Choroid plexus epithelial cell (primary cell): ENCODE measurements at regions not wholly inside any gene's neighbourhood (a gene's known extent, or its start where the extent isn't known, plus 50 kb on each side); places are given as distances from the start of the nearest gene placed in this dataset.

Experiments used
- DNase-seq: peaks from one replicate; pipeline ENCODE4 v3.0.0-alpha.2; 2010; ENCODE audit warnings: low read depth
- H3K4me3 ChIP-seq: 2 replicates; pipeline ENCODE4 v1.5.1; 2011; ENCODE audit warnings: low read depth, mild to moderate bottlenecking, control low read depth, low read length, moderate library complexity
- TF ChIP-seq, protein P1 (sequence below): conservative IDR thresholded peaks from 2 replicates; pipeline ENCODE4 v1.5.1; 2011; ENCODE audit warnings: low read depth, mild to moderate bottlenecking, control low read depth, inconsistent platforms, low read length, moderate library complexity

DNA sequence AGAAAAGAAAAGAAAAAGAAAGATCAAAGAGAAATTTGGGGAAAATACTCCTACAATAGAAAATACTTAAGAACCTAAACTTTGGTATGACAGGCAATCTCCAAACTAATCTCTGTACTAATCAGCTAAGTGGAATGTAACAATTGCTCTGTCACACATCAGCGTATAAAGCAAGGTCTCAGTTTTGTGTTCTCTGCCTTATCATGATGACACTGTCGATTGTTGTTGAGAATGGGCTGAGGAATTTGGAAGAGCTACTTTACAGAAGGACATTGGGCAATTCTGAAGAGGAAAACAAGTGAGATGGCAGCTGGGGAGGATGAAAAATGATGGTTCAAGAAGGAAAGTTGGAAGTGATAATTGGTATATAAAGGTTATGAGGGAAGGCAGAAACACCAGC is 486.0 kb upstream of the HTR2C start:
- DNase-seq = no peak
- no peak overlapping the region for H3K4me3 ChIP-seq
- TF ChIP-seq, protein P1, sequence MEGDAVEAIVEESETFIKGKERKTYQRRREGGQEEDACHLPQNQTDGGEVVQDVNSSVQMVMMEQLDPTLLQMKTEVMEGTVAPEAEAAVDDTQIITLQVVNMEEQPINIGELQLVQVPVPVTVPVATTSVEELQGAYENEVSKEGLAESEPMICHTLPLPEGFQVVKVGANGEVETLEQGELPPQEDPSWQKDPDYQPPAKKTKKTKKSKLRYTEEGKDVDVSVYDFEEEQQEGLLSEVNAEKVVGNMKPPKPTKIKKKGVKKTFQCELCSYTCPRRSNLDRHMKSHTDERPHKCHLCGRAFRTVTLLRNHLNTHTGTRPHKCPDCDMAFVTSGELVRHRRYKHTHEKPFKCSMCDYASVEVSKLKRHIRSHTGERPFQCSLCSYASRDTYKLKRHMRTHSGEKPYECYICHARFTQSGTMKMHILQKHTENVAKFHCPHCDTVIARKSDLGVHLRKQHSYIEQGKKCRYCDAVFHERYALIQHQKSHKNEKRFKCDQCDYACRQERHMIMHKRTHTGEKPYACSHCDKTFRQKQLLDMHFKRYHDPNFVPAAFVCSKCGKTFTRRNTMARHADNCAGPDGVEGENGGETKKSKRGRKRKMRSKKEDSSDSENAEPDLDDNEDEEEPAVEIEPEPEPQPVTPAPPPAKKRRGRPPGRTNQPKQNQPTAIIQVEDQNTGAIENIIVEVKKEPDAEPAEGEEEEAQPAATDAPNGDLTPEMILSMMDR = no peak

DNA sequence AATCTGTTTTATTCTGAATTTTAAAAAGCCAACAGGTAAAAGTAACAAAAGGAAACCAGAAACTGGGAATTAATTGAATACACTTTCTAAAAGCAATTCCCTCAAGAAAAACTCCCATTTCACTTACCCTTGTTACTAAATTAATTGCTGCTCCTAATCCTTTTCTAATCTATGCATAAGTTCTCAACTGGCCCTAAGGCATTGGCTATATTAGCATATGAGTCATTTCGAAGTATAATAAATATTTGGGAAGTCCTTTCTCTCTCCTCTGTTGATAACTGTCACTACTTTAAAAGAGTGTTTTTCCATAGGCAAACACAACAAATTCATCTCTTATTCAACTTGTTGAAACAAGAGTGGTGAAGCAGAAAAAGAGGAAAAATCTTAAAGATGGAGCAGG is 486.5 kb upstream of the HTR2C start:
- no peak for DNase-seq
- no peak overlapping the region for H3K4me3 ChIP-seq
- TF ChIP-seq, protein P1 = no peak

DNA sequence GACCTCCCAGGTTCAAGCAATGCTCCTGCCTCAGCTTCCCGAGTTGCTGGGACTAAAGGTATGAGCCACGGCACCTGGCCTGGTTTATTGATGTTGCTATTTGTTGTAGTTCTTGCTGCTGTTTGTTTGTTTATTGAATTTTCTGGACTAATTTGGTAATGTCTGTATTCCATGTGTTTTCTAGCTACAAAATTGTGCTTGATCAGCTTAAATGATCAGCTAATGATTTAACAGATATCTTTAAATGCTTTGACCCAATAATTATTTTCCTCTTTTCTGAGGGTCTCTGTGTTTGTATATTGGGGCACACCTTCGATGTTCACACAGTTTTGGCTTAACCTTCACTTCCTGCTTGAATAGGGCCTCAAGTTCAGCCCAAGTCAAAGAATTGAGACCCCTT is 488.1 kb upstream of the HTR2C start:
- TF ChIP-seq, protein P1 = no peak
- no peak for DNase-seq
- H3K4me3 ChIP-seq = no peak overlapping the region

DNA sequence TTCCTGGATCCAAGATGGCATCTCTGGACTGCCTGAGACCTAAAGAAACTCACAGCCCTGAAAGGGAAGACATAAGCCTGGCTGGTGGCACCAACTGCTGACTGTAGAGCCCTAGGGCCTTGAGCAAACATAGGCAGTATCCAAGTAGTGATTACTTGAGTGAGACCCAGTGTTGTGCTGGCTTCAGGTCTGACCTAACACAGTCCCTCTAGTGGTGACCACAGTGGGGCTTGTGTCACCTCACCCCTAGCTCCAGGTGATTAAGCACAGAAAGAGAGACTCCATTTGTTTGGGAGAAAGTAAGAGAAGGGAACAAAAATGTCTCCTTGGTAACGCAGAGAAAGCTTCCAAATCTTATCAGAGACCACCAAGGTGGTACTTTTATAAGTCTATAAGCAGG is 496.3 kb upstream of the HTR2C start:
- no peak overlapping the region for H3K4me3 ChIP-seq
- no peak for DNase-seq
- TF ChIP-seq, protein P1 = no peak

DNA sequence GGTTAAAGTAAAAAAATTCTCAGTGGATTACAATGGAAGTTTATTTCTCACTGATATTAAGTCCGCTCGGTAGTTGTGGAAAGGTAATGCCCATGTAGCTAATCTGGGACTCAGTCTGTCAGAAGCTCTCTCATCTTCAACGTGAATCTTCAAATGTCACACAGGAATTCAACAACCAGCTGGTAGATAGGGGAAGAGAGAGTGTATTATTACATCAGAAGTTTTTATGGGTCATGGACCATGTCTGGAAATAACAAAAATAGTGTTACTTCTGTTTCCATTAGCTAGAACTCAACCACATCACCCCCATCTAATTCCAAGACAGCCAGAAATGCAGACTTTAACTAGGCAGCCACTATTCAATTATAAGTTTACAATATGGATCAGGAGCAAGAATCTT is 506.1 kb upstream of the HTR2C start:
- TF ChIP-seq, protein P1 = no peak
- H3K4me3 ChIP-seq = no peak overlapping the region
- no peak for DNase-seq

DNA sequence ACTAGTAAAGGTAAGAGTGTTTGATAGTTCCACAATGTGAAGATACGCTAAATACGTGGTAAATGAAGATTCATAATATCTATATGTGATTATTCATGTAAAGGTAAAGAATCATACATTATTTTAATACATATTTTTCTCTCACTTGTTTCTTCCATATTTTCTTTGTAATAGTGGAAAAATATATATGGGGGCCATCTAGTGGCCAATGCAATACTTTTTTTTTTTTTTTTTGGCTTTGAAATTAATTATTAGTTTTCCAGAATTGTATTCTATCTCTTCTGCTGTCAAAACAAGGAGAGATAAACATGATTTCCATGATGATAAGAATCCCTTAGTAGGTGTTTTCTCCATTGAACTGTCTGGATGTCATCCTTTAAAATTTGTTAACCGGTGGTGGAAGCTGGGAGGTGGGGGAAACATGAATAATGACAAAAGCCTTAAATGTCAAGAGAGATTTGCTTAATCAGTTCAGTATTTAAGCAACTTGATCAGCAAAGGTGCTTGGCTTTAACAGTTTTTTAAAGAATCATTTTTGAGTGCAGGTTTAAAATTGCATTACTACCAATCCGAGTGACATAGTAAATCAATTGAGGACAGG is 508.7 kb upstream of the HTR2C start:
- no peak overlapping the region for H3K4me3 ChIP-seq
- DNase-seq = peak; percentile 0
- TF ChIP-seq, protein P1 = no peak

DNA sequence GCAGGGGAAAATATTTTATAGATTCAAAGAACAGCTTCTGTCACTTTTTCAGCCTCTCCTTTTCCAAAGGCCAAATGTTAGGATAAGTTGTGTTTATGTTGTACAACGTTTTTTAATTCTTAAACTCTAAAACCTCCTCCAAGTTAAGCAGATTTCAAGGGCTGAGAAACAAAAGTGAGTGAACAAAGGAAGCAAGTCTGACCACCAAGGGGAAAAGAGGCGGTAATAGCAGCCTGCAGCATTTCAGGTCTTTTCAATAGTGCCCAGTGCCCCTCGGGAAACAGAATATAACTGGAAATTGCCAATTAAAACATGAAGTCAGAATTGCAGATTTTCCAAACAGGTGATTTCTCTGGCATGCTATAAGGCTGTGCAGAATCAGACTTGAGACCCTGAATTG is 510.0 kb upstream of the HTR2C start:
- DNase-seq = no peak
- TF ChIP-seq, protein P1 = no peak
- H3K4me3 ChIP-seq = no peak overlapping the region
